Osteoblast (primary cell): ENCODE measurements at regions not wholly inside any gene's neighbourhood (a gene's known extent, or its start where the extent isn't known, plus 50 kb on each side); places are given as distances from the start of the nearest gene placed in this dataset.

Experiments used
- DNase-seq: peaks from one replicate; pipeline ENCODE4 v3.0.0; 2011; ENCODE audit warnings: low spot score, mixed read lengths; ENCODE audit not compliant: insufficient read length; ENCODE audit errors: missing footprints
- H2AFZ ChIP-seq: 2 replicates; pipeline ENCODE4 v1.6.0; 2011; ENCODE audit warnings: mild to moderate bottlenecking, low read length
- H3K27ac ChIP-seq: 2 replicates; pipeline ENCODE4 v1.5.1; 2011; ENCODE audit warnings: mild to moderate bottlenecking, low read depth, low read length, moderate library complexity
- H3K27me3 ChIP-seq: 2 replicates; pipeline ENCODE4 v1.6.0; 2012; ENCODE audit warnings: mild to moderate bottlenecking, control low read depth, inconsistent platforms, low read length, moderate library complexity; ENCODE audit not compliant: insufficient read depth
- H3K36me3 ChIP-seq: 2 replicates; pipeline ENCODE4 v1.5.1; 2011; ENCODE audit warnings: mild to moderate bottlenecking, low read length, control low read depth, moderate library complexity; ENCODE audit not compliant: insufficient read depth
- H3K4me1 ChIP-seq: 2 replicates; pipeline ENCODE4 v1.5.1; 2011; ENCODE audit warnings: mild to moderate bottlenecking, low read length, control low read depth, moderate library complexity; ENCODE audit not compliant: insufficient read depth
- H3K4me2 ChIP-seq: 2 replicates; pipeline ENCODE4 v1.6.0; 2011; ENCODE audit warnings: mild to moderate bottlenecking, low read length; ENCODE audit not compliant: insufficient read depth
- H3K4me3 ChIP-seq: fragments of 200-600 bp; sonication (generic); 3 replicates; pipeline ENCODE4 v1.5.1; 2012; ENCODE audit warnings: mild to moderate bottlenecking, low read length, inconsistent platforms; ENCODE audit not compliant: insufficient read depth
- H3K79me2 ChIP-seq: 2 replicates; pipeline ENCODE4 v1.6.0; 2012; ENCODE audit warnings: mild to moderate bottlenecking, low read length, control low read depth, inconsistent platforms; ENCODE audit not compliant: insufficient read depth
- H3K9me3 ChIP-seq: 2 replicates; pipeline ENCODE4 v1.5.1; 2011; ENCODE audit warnings: low read depth, low read length, control low read depth
- H4K20me1 ChIP-seq: 2 replicates; pipeline ENCODE4 v1.6.0; 2012; ENCODE audit warnings: mild to moderate bottlenecking, low read length, control low read depth; ENCODE audit not compliant: insufficient read depth
- CTCF ChIP-seq: IDR thresholded peaks from 2 replicates; pipeline ENCODE4 v1.5.1; 2011; ENCODE audit warnings: mild to moderate bottlenecking, low read depth, low read length, moderate library complexity; ENCODE audit errors: extremely low read depth

- H3K4me3 ChIP-seq: no peak overlapping the region
- no peaks in the 10 kb centered on the region for H3K79me2 ChIP-seq
- no peaks in the 10 kb centered on the region for H3K27me3 ChIP-seq
- no peak for TF ChIP-seq CTCF
- no peaks in the 10 kb centered on the region for H3K9me3 ChIP-seq
- DNase-seq: no peak
- no peak overlapping the region for H3K4me2 ChIP-seq
- H4K20me1 ChIP-seq: no peaks in the 10 kb centered on the region
- H3K27ac ChIP-seq: no peak overlapping the region
- H3K4me1 ChIP-seq: no peaks in the 10 kb centered on the region
- H3K36me3 ChIP-seq: no peaks in the 10 kb centered on the region
- no peak overlapping the region for H2AFZ ChIP-seq
These were observed 164.8 kb upstream of the TBX18 start for GRCh38 chr6:84929212-84929611.

GRCh38 chr6:84927551-84927950, 163.2 kb upstream of the TBX18 start:
- no peak for TF ChIP-seq CTCF
- Histone ChIP-seq H3K9me3 (no peaks in the 10 kb centered on the region), H3K4me2 (no peak overlapping the region), H3K4me1 (no peaks in the 10 kb centered on the region), H3K36me3 (no peaks in the 10 kb centered on the region), H3K27me3 (no peaks in the 10 kb centered on the region), H3K27ac (no peak overlapping the region), H4K20me1 (no peaks in the 10 kb centered on the region), H3K79me2 (no peaks in the 10 kb centered on the region), H2AFZ (no peak overlapping the region), H3K4me3 (no peak overlapping the region)
- no peak for DNase-seq

GRCh38 chr6:84926189-84927155, 162.1 kb upstream of the TBX18 start:
- no peak overlapping the region for H2AFZ ChIP-seq
- H3K36me3 ChIP-seq: no peaks in the 10 kb centered on the region
- H4K20me1 ChIP-seq: no peaks in the 10 kb centered on the region
- no peaks in the 10 kb centered on the region for H3K4me1 ChIP-seq
- H3K9me3 ChIP-seq: no peaks in the 10 kb centered on the region
- no peaks in the 10 kb centered on the region for H3K79me2 ChIP-seq
- no peak for TF ChIP-seq CTCF
- H3K4me2 ChIP-seq: no peak overlapping the region
- H3K27ac ChIP-seq: no peak overlapping the region
- DNase-seq: peak; percentile 3
- no peak overlapping the region for H3K4me3 ChIP-seq
- H3K27me3 ChIP-seq: no peaks in the 10 kb centered on the region

GRCh38 chr6:84921891-84922290, 157.5 kb upstream of the TBX18 start:
- H2AFZ ChIP-seq: no peak overlapping the region
- no peak for TF ChIP-seq CTCF

More at GRCh38 chr6:84921891-84922290, 157.5 kb upstream of the TBX18 start:
- no peak overlapping the region for H3K27ac ChIP-seq
- DNase-seq: no peak
- H3K9me3 ChIP-seq: no peaks in the 10 kb centered on the region
- H3K4me3 ChIP-seq: no peak overlapping the region
- no peaks in the 10 kb centered on the region for H4K20me1 ChIP-seq
- H3K27me3 ChIP-seq: no peaks in the 10 kb centered on the region
- H3K4me2 ChIP-seq: no peak overlapping the region
- no peaks in the 10 kb centered on the region for H3K4me1 ChIP-seq
- no peaks in the 10 kb centered on the region for H3K36me3 ChIP-seq
- H3K79me2 ChIP-seq: no peaks in the 10 kb centered on the region
